Anterior cingulate cortex (tissue), 58 donors: ENCODE measurements at regions not wholly inside any gene's neighbourhood (a gene's known extent, or its start where the extent isn't known, plus 50 kb on each side); places are given as distances from the start of the nearest gene placed in this dataset.

Experiments used
- DNase-seq, 58 donors: peaks; one replicate each; lab custom pipeline; 2025; lab: John Stamatoyannopoulos, UW

- DNase-seq: no peak
Measured at GRCh38 chr21:35150562-35151226, 101.6 kb upstream of the RUNX1 start.

DNA sequence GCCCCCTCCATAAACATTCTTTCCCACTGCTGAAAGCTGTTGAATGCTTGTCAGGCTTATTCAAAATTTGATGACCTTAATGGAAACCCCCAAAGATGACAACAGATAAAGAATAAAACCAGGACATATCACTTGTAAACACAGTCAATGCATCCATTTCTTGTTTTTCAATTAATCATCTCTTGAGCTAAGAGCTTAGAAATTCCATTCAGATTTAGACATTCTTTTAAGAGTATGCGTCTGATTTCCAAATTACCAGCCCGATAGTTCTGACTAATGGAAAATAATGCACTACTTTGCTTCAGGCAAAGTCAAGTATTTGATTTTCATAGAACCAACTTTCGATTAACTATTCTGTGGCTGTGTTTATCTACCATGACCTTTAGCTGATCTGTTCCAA lies 100.6 kb upstream of the RUNX1 start:
- no peak for DNase-seq

- DNase-seq: no peak
Measured at GRCh38 chr21:35147439-35147838, 98.3 kb upstream of the RUNX1 start.

GRCh38 chr21:35145626-35146233 lies 96.6 kb upstream of the RUNX1 start:
- no peak for DNase-seq

DNA sequence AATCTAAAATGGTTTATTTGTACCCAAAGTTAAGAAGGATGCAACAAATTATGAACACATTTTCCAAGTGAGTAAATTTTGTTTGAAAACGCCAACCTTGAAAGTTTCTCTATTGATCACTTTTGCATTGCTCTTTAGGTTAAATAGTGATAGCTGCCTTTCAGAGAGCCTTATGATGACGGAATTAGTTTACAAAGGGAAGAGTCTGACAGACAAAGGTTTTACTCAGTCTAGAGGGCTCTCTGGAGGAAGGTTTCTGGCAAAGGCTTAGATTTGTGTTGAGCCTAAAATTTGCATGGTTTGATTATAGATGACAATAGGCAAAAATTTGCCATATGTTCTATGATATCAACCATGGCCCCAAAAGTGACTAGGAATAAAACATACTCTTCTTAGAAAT lies 95.9 kb upstream of the RUNX1 start:
- no peak for DNase-seq

GRCh38 chr21:35142036-35142815 lies 93.1 kb upstream of the RUNX1 start:
- no peak for DNase-seq

DNA sequence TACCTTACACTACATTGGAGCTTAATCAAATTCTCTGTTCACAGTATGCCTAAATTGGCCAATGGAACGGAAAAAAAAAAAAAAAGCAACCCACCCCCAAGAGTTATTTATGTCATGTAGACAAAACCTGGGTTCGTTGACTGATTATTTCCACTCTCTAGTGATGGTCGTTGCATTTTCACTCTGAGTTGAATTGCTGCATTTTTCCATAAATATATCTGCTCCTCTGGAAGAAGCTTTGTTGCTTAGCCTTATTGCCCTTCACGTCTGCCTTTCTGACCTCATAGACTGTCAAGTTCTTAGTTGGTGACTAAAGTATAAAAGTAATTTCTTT lies 90.2 kb upstream of the RUNX1 start:
- DNase-seq: no peak

DNA sequence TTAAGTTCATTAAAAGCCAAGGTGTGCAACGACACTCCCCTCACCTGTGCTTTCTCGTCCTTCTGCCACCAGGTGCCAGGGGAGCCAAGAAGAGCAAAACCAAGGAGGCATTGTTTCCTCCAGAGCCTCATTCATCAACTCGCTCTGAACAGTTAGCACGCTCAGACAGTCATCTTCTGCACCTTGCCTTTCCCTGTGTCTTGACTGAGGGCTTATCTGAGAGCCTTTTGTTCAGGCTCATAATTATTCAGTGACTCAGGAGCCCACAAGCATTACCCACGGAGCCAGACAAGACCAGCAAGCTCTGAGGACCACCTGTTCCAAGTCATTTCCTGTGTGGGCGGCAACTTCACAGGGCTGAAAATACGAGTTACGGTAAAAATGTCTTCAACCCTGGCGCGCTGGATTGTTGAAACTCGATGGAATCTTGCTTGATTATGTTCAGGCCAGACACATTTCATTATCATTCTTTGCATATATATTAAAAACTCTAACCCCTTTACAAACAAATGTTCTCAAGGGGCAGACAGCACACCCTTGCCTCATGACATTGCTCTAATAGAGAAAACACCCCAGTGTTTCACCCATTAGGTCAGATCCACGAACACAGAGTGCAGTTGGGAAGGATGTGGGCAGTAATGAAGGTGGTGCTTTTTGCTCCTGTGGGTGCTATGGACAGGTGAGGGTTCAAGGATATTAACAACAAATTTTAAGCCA lies 89.7 kb upstream of the RUNX1 start:
- no peak for DNase-seq

DNA sequence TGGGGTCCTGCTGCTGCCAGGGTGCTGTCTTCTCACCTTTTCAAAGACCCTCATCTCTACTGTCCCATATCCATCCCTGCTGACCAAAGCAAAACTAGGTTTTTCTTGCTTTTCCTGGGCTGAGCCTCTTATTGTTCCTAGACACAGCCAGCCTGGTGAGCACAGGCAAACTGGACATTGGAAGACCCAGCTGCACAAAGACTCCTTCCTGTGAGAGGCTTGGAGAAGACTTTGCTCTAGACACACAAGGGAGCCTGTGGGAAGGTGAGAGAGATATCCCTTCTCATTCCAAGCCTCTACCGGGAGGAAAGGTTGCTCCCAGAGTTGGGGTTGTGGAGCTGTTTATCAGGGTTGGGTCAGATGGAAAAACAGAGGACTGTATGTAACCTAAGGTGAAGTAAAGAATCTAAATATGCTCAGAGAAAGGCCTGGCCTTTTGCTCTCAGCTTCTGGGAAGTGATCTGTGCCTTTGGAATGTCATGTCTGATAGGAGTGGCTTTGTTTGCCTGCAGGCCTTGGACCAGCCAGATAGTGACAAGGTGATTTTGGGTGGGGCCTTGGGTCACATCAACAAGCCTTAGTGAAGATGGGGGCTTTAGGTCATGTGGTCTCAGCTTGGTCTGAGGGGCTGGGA lies 87.6 kb upstream of the RUNX1 start:
- no peak for DNase-seq

DNA sequence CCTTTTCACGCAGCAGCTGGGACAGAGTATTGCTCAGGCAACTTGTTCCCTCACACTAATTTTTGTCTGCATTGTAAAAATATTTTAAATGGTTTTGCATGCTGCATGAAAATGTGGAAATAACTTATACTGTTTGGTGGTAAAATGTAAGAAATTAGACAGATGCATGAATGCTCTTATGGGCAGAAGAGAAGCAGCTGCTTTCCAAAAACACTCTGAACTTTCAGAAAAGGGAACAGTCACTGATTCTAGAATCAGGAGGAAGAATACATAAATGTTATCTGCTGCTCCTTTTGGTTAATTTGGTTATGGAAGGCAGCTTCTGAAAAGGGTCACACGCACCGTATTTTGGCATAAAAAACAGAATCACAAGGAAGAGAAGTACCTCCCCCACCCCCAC lies 87.0 kb upstream of the RUNX1 start:
- no peak for DNase-seq

GRCh38 chr21:35135481-35135880 lies 86.4 kb upstream of the RUNX1 start:
- no peak for DNase-seq

DNA sequence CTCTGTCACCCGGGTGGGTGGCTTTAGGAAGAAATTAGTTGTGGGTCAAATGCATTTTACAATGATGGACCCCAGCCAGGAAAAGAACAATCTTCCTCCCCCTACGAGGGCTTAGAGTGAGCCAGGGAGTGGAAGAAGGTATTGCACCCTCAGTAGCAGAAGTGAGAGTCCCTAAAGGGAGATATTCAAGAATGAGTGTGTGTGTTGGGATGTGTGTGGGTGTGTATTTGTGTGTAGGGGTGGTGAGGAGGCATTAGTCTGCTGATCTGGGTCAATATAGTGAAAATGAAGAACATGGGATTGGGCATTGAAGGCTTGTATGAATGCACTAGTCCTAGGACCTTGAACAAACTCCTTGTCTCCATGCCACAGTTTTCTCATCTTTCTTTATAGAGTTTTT lies 85.2 kb upstream of the RUNX1 start:
- no peak for DNase-seq

DNA sequence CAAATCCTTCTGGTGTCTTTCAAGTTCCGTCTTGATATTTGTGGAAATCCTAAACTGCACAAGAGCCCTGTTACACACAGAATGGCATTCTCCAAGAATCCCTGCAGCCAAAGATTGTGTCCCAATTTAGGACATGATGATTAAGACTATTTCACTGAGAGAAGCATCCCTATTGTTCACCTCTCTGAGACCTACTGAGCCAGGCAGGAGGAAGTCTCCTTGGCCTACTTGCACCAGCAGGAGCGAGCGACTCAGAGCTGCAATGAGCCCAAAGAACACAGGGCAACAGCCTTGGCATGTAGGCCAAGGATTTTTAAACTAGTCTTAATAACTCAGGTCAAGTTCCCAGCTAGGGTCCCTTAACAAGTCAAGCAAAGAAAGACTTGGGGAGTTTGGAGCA lies 79.4 kb upstream of the RUNX1 start:
- DNase-seq: no peak

DNA sequence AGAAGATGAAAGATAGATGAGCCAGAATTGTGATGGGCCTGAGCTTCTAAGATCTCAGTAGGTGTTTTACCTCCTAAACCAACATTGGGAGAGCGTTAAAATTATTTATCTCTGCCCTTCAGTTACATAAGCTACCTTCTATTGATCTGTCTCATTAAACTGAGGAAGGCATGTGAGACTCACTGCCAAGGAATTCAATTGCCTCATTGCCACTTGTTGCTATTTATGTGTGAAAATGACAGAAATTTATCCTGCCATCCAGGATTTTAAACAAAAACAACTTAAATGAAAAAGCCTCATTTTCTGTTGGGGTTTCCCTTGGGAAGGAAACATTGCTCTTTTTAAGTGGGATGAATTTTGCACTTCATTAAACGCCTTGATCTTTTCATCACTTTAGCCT lies 78.7 kb upstream of the RUNX1 start:
- no peak for DNase-seq

GRCh38 chr21:35127026-35127425 lies 77.9 kb upstream of the RUNX1 start:
- no peak for DNase-seq

- DNase-seq: no peak
Measured at GRCh38 chr21:35120631-35121180, 71.6 kb upstream of the RUNX1 start.

GRCh38 chr21:35119501-35120047 lies 70.5 kb upstream of the RUNX1 start:
- no peak for DNase-seq

DNA sequence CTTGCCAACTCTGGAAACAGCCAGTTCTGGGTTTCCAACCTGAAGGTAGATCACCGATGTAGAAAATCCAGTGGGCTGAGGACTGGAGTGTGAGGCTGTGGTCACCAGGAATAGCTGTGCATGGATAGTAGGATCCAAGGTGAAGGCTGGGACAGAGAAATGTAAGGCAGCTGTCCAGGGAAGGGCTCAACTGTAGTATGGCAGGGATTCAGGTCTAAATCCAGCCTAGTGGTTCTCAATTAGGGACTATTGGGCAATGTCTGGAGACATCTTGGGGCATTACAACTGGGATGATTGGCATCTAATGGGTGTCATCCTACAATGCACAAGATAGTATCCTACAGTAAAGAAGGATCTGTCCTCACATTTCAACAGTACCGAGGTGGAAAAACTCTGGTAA lies 67.7 kb upstream of the RUNX1 start:
- DNase-seq: no peak

DNA sequence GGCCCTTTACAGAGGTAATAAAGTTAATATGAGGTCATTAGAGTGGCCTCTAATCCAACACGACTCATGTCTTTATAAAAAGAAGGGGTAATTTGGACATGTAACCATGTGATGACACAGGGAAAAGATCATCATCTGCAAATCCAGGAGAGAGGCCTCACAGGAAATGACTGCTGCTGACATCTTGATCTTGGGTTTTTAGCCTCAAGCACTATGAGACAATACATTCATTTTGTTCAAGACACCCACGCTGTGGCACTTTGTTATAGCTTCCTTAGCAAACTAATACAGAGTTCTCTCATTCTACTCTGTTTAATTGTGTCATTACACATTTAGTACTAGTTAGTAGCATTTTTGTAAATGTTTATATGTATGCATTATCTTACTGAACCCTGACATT lies 64.0 kb upstream of the RUNX1 start:
- DNase-seq: no peak

GRCh38 chr21:35111321-35111930 lies 62.3 kb upstream of the RUNX1 start:
- no peak for DNase-seq
